GM12864 (cell line): ENCODE measurements at regions not wholly inside any gene's neighbourhood (a gene's known extent, or its start where the extent isn't known, plus 50 kb on each side); places are given as distances from the start of the nearest gene placed in this dataset.

Experiments
- DNase-seq: peaks from one replicate; pipeline ENCODE4 v3.0.0-alpha.2; 2011; ENCODE audit warnings: low read depth
- H3K4me3 ChIP-seq: 2 replicates; pipeline ENCODE4 v1.5.1; 2011; ENCODE audit warnings: mild to moderate bottlenecking, low read depth, low read length, control low read depth
- TF ChIP-seq, protein P1 (sequence below): IDR thresholded peaks from 2 replicates; pipeline ENCODE4 v1.5.1; 2011; ENCODE audit warnings: low read depth, mild to moderate bottlenecking, moderate library complexity, low read length, control low read depth, inconsistent platforms; ENCODE audit errors: missing control alignments

GRCh38 chr10:125333209-125333591 lies 172.8 kb upstream of the CTBP2 start:
- TF ChIP-seq, protein P1, sequence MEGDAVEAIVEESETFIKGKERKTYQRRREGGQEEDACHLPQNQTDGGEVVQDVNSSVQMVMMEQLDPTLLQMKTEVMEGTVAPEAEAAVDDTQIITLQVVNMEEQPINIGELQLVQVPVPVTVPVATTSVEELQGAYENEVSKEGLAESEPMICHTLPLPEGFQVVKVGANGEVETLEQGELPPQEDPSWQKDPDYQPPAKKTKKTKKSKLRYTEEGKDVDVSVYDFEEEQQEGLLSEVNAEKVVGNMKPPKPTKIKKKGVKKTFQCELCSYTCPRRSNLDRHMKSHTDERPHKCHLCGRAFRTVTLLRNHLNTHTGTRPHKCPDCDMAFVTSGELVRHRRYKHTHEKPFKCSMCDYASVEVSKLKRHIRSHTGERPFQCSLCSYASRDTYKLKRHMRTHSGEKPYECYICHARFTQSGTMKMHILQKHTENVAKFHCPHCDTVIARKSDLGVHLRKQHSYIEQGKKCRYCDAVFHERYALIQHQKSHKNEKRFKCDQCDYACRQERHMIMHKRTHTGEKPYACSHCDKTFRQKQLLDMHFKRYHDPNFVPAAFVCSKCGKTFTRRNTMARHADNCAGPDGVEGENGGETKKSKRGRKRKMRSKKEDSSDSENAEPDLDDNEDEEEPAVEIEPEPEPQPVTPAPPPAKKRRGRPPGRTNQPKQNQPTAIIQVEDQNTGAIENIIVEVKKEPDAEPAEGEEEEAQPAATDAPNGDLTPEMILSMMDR, result no peak
- H3K4me3 ChIP-seq, result no peak overlapping the region
- DNase-seq, result no peak

GRCh38 chr10:125332548-125333208 lies 172.3 kb upstream of the CTBP2 start:
- TF ChIP-seq, protein P1, result no peak
- no peak overlapping the region for H3K4me3 ChIP-seq

DNA sequence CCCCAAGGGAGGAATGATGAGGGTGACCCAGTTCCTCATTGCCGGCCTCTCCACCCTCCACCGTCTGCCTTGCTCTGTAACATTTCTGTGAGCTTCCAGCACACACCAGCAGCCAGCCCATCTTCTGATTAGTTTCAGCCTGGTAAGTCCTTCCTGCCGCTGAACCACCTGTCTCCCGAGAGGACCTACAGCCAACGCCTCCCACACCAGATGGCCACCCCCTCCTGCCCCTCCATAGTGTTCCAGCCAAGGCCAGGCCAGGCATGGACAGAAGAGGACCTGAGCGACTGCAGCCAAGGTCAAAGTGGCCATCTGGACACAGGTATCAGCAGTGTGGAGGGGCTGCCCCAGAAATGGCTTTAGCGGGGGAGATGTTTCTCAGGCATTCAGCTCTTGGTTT lies 170.7 kb upstream of the CTBP2 start:
- TF ChIP-seq, protein P1, result no peak
- H3K4me3 ChIP-seq, result no peak overlapping the region
- no peak for DNase-seq

More at GRCh38 chr10:125332548-125333208, 172.3 kb upstream of the CTBP2 start:
- DNase-seq, result no peak

DNA sequence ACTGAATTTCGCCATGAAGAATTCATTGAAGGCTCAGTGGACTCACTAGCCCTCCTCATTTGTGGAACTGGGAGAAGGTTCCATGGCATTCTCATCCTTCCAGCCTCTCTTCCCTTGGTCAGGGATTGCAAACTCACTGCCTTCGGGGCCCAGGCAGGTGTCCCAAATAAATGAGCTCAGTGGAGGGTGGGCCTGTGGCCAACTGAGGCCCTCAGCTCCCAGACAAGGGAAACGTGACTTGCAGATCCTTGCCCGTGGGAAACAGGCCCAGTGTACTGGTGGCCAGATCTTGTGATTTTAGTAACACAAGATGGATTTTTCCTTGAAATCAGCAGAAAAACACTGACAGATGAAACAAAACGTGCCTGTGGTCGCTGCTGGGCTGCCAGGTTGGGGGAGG lies 168.7 kb upstream of the CTBP2 start:
- TF ChIP-seq, protein P1, result no peak
- no peak for DNase-seq
- no peak overlapping the region for H3K4me3 ChIP-seq

GRCh38 chr10:125325326-125325725 lies 165.0 kb upstream of the CTBP2 start:
- TF ChIP-seq, protein P1, result no peak
- H3K4me3 ChIP-seq, result no peak overlapping the region
- no peak for DNase-seq

DNA sequence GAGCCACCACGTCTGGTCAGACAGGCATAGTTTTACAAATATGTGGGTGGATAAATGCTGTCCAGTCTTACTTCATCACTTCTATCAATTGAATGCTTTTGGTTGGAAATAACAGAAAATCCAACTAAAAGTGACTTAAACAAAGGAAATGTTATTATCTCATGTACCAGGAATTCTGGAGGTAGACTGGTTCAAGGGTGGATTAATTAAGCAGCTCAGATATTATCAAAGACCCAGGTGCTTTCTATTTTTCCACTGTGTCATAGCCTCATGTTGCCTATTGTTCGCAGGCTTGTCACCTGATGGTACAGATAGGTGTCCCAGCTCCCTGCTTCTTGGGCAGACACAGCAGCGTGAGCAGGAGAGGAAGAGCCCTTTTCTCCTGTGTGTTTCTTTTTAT lies 156.1 kb upstream of the CTBP2 start:
- H3K4me3 ChIP-seq, result no peak overlapping the region
- DNase-seq, result no peak
- TF ChIP-seq, protein P1, result no peak

DNA sequence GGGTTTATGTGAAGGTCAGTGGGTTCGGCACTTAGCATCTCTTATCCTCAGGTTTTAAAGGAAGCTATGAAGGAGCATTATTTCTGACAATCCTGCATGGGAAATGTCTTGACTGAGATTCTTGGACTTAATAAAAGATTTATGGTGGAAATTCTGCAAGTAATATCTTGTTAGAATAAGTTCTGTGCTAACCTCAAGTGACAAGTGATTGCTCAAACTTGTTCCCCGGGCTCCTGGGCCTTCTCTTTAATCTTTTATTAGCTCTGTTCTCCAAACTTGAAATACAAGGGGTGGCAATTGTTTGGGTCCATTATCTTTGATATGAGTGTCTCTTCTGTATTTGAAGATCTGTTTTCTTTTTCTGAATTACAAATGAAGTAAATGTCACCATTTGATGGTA lies 140.6 kb upstream of the CTBP2 start:
- DNase-seq, result no peak
- no peak overlapping the region for H3K4me3 ChIP-seq
- TF ChIP-seq, protein P1, result no peak
